Right lobe of liver (tissue), 6 donors: ENCODE measurements at regions not wholly inside any gene's neighbourhood (a gene's known extent, or its start where the extent isn't known, plus 50 kb on each side); places are given as distances from the start of the nearest gene placed in this dataset.

Source experiments
- ATAC-seq, 4 donors: fragments of 200-7000 bp; cut with Tn5 transposase; one replicate each; pipeline ENCODE4 v1.9.1; 2020; ENCODE audit warnings: mild to moderate bottlenecking in 4 of 4, moderate library complexity in 4 of 4
- DNase-seq, 3 donors: peaks; one replicate each; pipeline ENCODE4 v3.0.0-alpha.2; 2020
- H3K27ac ChIP-seq, 3 donors: fragments of 200-600 bp; one replicate each; pipeline ENCODE4 v1.8.0; 2022
- H3K27me3 ChIP-seq, 2 donors: fragments of 200-600 bp; one replicate each; pipeline ENCODE4 v1.8.0; 2022
- H3K36me3 ChIP-seq, 4 donors: fragments of 200-600 bp; sonication (generic) in 1 of 4; one replicate each; pipeline versions ENCODE4 v1.5.1 to v1.8.0; 2017 to 2022; ENCODE audit warnings: control low read depth in 1 of 4
- H3K4me1 ChIP-seq, 4 donors: fragments of 200-600 bp; sonication (generic) in 1 of 4; one replicate each; pipeline versions ENCODE4 v1.5.1 to v1.8.0; 2017 to 2022; ENCODE audit warnings: control low read depth in 1 of 4
- H3K4me3 ChIP-seq, 3 donors: fragments of 200-600 bp; one replicate each; pipeline ENCODE4 v1.8.0; 2022
- H3K9me3 ChIP-seq, 4 donors: fragments of 200-600 bp; sonication (generic) in 1 of 4; one replicate each; pipeline versions ENCODE4 v1.5.1 to v1.8.0; 2017 to 2022; ENCODE audit warnings: control low read depth in 1 of 4
- POLR2A ChIP-seq: fragments of 450-650 bp; IDR thresholded peaks from one replicate; pipeline ENCODE4 v1.6.1; 2017; ENCODE audit warnings: antibody characterized with exemption, mild to moderate bottlenecking
- WGBS: methylation state at CpG from one replicate; pipeline ENCODE4 v1.1.6; 2018; ENCODE audit warnings: low coverage, low lambda C conversion rate; ENCODE audit not compliant: insufficient coverage; ENCODE audit errors: missing lambda C conversion rate; 5-methylcytosine and 5-hydroxymethylcytosine counted together
- intact Hi-C, 2 donors: fragments of 100-400 bp; cut with DNase I; formaldehyde crosslinking; loops; one replicate each; pipeline versions ENCODE4 v1.11.2 to v1.14.1; 2022
- TF ChIP-seq, protein P1 (sequence below), 4 donors: fragments of 200-600 bp in 3 of 4; fragments of 450-650 bp in 1 of 4; IDR thresholded peaks; one replicate each; pipeline versions ENCODE4 v1.5.1 to v1.8.0; 2016 to 2022; ENCODE audit warnings: antibody characterized with exemption in 4 of 4, mild to moderate bottlenecking in 2 of 4
- donor health status: DM: no; HTN: yes; CAD: no.
- donor health status: DM: no; HTN: no; CAD: no.
- donor health status: DM: no; HTN: no; CAD: no.
- donor health status: DM: no; HTN: yes; CAD: no.
- donor health status: DM: no; HTN: yes; CAD: no.

DNA sequence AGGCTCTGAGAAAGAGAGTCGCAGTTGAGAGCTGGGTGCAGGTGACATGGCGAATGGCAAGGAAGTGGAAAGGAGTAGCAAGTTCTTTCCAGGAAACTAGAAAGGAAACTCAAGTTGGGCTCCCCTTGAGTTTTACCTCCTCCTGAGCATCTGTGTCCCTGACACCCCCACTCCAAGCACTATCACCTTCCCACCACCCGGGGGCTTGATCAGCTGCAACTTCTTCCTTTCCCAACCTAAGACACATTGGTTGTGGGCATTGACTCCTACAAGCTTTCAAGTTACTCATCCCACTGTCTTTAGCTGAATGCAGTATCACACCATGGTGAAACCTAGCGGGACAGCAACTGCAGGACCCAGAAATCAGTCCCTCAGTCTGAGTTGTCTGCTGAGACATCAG, 256.6 kb upstream of the NR2F2 start:
- Histone ChIP-seq H3K27me3 (no peaks in the 10 kb centered on the region), H3K36me3 (no peaks in the 10 kb centered on the region), H3K4me3 (no peak overlapping the region), H3K27ac (no peak overlapping the region), H3K4me1 (no peaks in the 10 kb centered on the region), H3K9me3 (no peaks in the 10 kb centered on the region)
- no peak for DNase-seq
- TF ChIP-seq POLR2A = no peak
- TF ChIP-seq, protein P1, sequence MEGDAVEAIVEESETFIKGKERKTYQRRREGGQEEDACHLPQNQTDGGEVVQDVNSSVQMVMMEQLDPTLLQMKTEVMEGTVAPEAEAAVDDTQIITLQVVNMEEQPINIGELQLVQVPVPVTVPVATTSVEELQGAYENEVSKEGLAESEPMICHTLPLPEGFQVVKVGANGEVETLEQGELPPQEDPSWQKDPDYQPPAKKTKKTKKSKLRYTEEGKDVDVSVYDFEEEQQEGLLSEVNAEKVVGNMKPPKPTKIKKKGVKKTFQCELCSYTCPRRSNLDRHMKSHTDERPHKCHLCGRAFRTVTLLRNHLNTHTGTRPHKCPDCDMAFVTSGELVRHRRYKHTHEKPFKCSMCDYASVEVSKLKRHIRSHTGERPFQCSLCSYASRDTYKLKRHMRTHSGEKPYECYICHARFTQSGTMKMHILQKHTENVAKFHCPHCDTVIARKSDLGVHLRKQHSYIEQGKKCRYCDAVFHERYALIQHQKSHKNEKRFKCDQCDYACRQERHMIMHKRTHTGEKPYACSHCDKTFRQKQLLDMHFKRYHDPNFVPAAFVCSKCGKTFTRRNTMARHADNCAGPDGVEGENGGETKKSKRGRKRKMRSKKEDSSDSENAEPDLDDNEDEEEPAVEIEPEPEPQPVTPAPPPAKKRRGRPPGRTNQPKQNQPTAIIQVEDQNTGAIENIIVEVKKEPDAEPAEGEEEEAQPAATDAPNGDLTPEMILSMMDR (IDR thresholded peaks at IDR 0.05) = no peak
- ATAC-seq = no peak
- intact Hi-C loops = no loop called here
- 90% methylated on average over 3 of the region's 4 CpGs for WGBS

DNA sequence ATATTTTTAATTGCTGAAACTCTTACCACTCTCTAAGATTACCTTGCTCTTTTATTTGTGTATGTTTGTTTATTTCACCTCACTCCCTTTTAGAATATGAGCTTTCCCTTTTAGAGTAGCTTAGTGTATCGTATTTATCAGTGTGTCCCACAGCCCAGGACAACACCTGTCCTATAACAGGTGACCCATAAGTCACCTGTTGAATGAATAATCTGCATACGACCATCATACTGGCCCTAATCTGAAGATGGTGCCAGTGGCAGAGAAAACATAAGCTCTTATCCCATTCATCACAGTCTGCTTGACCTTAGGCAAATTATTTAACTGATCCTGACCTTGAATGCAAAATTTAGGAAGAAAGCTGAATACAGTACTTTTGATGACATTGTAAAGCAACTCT, 254.6 kb upstream of the NR2F2 start:
- H3K36me3 ChIP-seq = no peaks in the 10 kb centered on the region
- ATAC-seq = no peak
- intact Hi-C loops = no loop called here
- DNase-seq = no peak
- no peaks in the 10 kb centered on the region for H3K27me3 ChIP-seq
- no peak overlapping the region for H3K27ac ChIP-seq
- H3K4me1 ChIP-seq = no peaks in the 10 kb centered on the region
- H3K9me3 ChIP-seq = no peaks in the 10 kb centered on the region
- WGBS = 61% methylated on average over 2 of the region's 2 CpGs
- no peak overlapping the region for H3K4me3 ChIP-seq
- TF ChIP-seq POLR2A = no peak
- TF ChIP-seq, protein P1 (IDR thresholded peaks at IDR 0.05) = no peak

DNA sequence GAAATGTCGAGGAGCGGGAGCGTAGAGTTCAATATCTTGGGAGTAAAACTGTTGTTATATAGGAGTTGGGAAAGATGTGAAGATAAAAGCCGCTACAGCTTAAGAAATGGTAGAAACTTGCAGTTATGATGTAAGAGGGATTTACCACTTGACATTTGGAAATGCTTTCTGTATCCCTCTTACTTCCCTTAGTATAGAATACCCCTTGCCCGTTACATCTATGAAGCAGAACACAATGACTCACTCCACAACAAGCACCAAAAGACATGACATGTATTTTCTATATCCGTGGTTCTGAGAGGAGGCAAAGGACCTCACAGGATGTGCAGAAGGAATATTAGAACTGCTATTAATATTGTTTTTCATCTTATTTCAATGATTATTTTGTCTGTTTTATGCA, 254.2 kb upstream of the NR2F2 start:
- DNase-seq = no peak
- TF ChIP-seq POLR2A = no peak
- TF ChIP-seq, protein P1 (IDR thresholded peaks at IDR 0.05) = no peak
- ATAC-seq = no peak
- Histone ChIP-seq H3K27ac (no peak overlapping the region), H3K36me3 (no peaks in the 10 kb centered on the region), H3K9me3 (no peaks in the 10 kb centered on the region), H3K4me3 (no peak overlapping the region), H3K4me1 (no peaks in the 10 kb centered on the region), H3K27me3 (no peaks in the 10 kb centered on the region)
- intact Hi-C loops = no loop called here
- WGBS = 85% methylated on average over 6 of the region's 6 CpGs

DNA sequence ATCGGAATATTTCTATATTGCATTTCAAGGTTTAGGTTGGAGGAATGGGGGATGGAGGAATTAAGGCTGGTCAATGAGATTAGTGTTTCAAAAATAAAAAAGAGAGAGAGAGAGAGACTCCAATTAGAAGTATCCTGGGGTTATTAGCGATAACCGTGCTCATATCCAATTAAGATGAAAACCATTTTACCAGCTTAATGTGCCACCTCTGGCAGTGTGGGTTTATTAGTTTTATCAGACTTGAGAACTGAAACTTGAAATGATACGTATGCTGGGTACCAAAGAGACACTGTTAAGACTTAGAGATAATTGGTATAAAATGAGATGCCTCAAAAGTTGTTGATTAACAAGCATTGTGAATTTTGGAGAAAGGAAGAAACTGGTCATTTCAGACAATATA, 251.5 kb upstream of the NR2F2 start:
- DNase-seq (no peak), ATAC-seq (no peak)
- WGBS = 74% methylated on average over 4 of the region's 4 CpGs
- Histone ChIP-seq H3K36me3 (no peaks in the 10 kb centered on the region), H3K9me3 (no peaks in the 10 kb centered on the region), H3K4me3 (no peak overlapping the region), H3K27me3 (no peaks in the 10 kb centered on the region), H3K27ac (no peak overlapping the region), H3K4me1 (no peaks in the 10 kb centered on the region)
- TF ChIP-seq, protein P1 (IDR thresholded peaks at IDR 0.05) = no peak
- no peak for TF ChIP-seq POLR2A
- intact Hi-C loops = no loop called here

DNA sequence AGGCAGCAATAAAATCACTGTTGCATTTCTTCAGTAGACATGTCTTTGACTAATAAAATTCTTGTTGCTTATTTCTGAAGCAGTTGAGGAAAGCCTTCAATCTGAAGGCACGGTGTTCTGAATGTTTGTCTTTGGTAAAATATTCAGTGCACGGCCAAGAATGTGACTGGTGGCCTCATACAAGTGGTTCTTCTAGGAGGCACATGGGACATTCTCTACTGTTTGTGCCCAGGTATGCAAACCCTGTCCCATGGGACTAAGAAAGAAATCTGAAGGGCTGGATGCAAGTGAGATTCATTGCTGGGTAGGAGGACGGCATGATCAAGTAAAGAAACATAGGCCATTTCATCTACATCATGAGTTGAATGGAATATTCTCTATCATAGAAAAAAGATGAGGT, 250.6 kb upstream of the NR2F2 start:
- WGBS = 83% methylated on average over 3 of the region's 3 CpGs

More for the DNA sequence above, 250.6 kb upstream of the NR2F2 start:
- TF ChIP-seq, protein P1 (IDR thresholded peaks at IDR 0.05) = no peak
- TF ChIP-seq POLR2A = no peak
- Histone ChIP-seq H3K27ac (no peak overlapping the region), H3K4me1 (no peaks in the 10 kb centered on the region), H3K9me3 (no peaks in the 10 kb centered on the region), H3K36me3 (no peaks in the 10 kb centered on the region), H3K4me3 (no peak overlapping the region), H3K27me3 (no peaks in the 10 kb centered on the region)
- intact Hi-C loops = no loop called here
- no peak for ATAC-seq
- DNase-seq = no peak
